SIG-M5 treated with dmso at 0.1 percent for 504 hours (cell line): ENCODE measurements at regions not wholly inside any gene's neighbourhood (a gene's known extent, or its start where the extent isn't known, plus 50 kb on each side); places are given as distances from the start of the nearest gene placed in this dataset.

ENCODE experiments used
- DNase-seq: peaks from one replicate; lab custom pipeline; 2025; ENCODE audit not compliant: unreplicated experiment; lab: John Stamatoyannopoulos, UW

- DNase-seq = no peak
Observed at GRCh38 chr14:94889520-94890312, 119.8 kb upstream of the GSC start.

DNA sequence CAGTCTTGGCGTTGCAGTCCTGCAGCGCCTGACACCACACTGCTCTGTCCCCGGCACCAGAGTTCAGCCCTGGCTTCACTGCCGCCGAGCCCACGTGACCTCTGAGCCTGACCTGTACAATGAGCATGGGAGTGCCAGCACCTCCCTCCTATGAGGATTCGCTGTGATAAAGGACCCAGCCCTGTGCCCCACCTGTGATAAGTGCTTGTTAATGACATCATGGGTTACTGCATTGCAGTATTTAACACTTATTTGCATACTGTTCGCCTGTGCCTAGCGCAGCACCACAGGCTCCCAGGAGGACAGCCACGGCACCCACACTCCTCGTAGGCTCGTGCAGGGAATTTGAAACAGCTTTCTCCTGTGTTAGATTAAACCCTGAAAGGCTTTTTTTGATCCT, 118.2 kb upstream of the GSC start:
- no peak for DNase-seq

DNA sequence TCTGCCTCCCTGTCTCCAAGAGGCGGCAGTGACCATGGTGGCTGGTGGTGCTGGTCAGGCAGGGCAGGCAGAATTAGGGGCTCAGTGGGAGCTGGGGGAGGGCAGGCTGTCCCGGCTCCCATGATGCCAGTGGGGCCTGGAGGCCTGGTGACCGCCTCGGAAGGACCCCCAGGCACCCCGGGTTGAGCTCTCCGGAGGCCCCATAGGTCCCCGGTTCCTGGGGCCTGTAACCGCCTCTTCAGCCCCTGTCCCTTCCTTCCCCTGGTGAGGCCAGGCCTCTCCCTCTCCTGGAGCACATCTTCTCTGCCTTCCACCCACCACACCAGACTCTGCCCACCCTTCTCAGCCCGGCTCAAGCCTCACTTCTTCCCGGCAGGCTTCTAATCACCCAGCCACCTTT, 117.7 kb upstream of the GSC start:
- DNase-seq = no peak

DNA sequence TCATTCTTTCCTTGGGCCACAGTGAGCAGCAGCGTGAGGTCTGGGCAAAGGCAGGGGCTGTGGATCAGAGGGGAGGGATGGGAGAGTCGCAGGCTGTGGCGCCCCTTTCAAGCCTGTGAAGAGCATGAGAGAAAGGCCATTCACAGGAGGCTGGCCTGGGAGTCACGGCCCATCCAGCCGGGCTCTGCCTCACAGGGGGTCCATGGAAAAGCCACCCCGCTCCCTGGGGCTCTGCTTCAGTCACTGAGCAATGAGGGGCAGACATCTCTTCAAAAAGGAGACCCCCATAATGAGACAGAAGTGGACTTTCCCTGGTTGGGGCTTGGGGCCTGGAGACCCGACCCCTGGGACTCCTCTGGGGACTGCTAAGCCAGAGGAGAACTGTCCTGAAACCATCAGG, 117.0 kb upstream of the GSC start:
- DNase-seq = no peak

- no peak for DNase-seq
Observed at GRCh38 chr14:94885481-94886155, 115.7 kb upstream of the GSC start.

DNA sequence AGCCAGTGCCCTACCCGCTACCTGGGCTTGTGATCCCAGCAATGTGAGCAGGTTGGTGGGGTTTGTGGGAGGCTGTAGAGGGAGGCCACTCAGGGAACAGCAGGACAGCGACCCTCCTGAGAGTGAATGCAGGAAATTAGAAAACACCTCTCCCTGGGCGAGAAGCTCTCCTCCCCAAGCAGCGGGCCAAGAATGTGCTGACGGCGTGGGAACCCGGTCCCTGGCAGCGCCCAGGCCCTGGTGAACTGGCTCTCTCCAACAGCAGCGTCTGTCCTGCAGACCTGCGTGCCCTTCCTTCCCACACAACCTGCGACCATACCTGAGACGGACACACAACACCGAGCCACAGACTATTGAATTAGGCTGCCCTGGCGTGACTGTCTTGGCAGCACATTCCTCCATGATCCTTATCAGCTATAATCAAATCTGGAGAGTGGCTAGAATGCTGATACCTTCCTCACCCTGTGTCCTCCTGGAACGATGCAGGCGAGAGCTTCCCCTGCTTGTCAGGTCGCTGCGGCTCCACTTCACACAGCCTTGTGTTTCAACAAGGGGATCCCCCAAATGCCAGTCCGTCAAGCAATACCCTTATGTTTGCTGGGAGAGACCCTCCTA, 114.8 kb upstream of the GSC start:
- no peak for DNase-seq

DNA sequence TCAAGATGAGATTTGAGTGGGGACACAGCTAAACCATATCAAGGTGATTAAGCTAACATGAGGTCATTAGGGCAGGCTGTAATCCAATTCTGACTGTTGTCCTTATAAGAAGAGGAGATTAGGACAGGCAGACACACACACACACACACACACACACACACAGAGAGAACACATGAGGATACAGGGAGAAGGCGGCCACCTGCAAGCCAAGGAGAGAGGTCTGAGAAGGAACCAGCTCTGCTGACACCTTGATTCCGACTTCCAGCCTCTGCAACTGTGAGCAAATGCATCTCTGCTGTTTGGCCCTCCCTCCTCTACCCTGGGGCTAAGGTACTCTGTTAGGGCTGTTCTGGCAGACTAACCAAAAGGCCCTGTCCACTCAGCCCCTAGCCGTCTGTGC, 112.5 kb upstream of the GSC start:
- no peak for DNase-seq

GRCh38 chr14:94880876-94881275, 111.0 kb upstream of the GSC start:
- no peak for DNase-seq

- no peak for DNase-seq
Observed at GRCh38 chr14:94880106-94880505, 110.2 kb upstream of the GSC start.

DNA sequence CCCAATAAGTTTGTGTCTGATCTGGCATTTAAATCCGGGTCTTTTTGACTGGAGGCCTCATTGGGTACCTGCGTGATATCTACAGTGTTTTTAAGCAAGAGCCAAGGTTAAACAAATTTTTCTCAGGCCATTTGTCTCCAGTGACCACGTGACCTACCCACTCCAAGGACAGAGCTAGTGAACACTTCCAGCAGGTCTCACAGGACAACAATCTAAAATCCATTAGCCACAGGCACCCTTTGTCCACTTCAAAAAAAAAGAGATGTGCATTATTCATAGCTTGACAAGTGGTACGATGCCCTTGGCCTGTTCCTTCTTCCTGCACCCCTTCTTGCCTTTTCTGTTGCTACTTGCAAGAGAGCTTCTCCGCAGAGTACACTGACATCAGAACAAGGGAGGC, 109.6 kb upstream of the GSC start:
- no peak for DNase-seq

- no peak for DNase-seq
Observed at GRCh38 chr14:94876306-94876705, 106.4 kb upstream of the GSC start.

GRCh38 chr14:94875256-94875655, 105.3 kb upstream of the GSC start:
- DNase-seq = no peak

DNA sequence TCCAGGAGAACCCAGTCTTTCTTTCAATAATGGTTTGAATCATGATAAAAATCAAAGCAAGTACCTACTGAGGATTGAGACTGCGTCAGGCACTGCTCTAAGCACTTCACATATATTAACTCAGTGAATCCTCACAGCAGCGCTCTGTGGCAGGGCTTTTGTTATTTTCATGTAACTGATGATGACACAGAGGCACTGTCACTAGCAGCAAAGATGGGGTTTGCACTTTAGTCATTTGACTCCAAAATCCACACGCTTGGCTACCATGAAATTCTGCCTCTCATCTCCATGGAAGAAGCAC, 98.8 kb upstream of the GSC start:
- no peak for DNase-seq

GRCh38 chr14:94867946-94868771, 98.2 kb upstream of the GSC start:
- no peak for DNase-seq

DNA sequence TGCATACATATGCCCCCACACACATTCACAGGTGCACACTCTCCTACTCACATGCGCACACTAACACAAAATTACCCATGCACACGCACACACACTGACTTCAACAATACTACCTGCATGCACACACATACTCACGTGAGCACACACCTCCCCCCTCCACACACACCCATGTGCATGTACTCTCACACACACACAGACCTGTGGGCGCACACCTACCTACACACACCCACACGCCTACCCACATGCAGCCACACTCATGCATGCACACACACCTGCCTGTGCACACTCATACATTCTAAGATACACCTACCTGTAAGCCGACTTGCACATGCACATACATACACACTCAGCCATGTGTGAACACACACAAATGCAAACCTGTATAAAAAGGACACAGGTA, 97.3 kb upstream of the GSC start:
- no peak for DNase-seq

- no peak for DNase-seq
Observed at GRCh38 chr14:94864387-94865195, 94.7 kb upstream of the GSC start.

GRCh38 chr14:94863366-94863765, 93.5 kb upstream of the GSC start:
- DNase-seq = no peak

- DNase-seq = no peak
Observed at GRCh38 chr14:94857950-94858349, 88.0 kb upstream of the GSC start.

DNA sequence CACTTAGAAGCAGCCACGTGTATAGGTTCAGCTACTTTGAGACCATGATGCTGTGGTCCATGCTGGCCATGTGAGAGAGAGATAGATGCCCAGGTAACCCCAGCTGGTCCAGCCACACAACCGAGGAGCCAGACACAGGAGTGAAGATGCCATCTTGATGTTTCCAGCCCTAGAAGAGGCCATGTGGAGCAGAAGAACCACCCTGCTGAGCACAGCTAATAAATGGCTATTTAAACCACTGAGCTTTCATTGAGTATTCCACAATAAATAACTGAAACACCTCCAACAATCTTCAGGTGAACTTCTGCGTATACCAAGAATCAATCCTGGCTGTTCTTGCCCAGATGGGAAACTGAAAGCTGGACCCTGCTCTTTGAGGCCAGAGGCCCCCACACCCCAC, 84.0 kb upstream of the GSC start:
- DNase-seq = no peak

GRCh38 chr14:94850309-94851211, 80.6 kb upstream of the GSC start:
- no peak for DNase-seq
